TTC549 (cell line): ENCODE measurements at regions not wholly inside any gene's neighbourhood (a gene's known extent, or its start where the extent isn't known, plus 50 kb on each side); places are given as distances from the start of the nearest gene placed in this dataset.

Experiments
- FAIRE-seq: peaks from 2 replicates; lab custom pipeline; 2012; peaks lifted over from hg19 to GRCh38; lab: Jason Lieb, UNC

- FAIRE-seq, result no peak
Measured at GRCh38 chr7:67554986-67555385, 558.4 kb downstream of the TYW1 start.

GRCh38 chr7:67564959-67565358 is 568.3 kb downstream of the TYW1 start:
- no peak for FAIRE-seq

GRCh38 chr7:67566101-67566500 is 569.5 kb downstream of the TYW1 start:
- FAIRE-seq, result no peak

GRCh38 chr7:67571026-67571545 is 574.5 kb downstream of the TYW1 start:
- no peak for FAIRE-seq

- FAIRE-seq, result no peak
Measured at GRCh38 chr7:67573639-67574038, 577.0 kb downstream of the TYW1 start.

GRCh38 chr7:67588631-67589030 is 592.0 kb downstream of the TYW1 start:
- FAIRE-seq, result no peak

GRCh38 chr7:67589183-67589582 is 592.5 kb downstream of the TYW1 start:
- FAIRE-seq, result no peak

- no peak for FAIRE-seq
Measured at GRCh38 chr7:67590649-67591048, 594.0 kb downstream of the TYW1 start.

- no peak for FAIRE-seq
Measured at GRCh38 chr7:67593794-67594193, 597.2 kb downstream of the TYW1 start.

GRCh38 chr7:67595431-67596180 is 599.0 kb downstream of the TYW1 start:
- FAIRE-seq, result no peak

GRCh38 chr7:67597161-67597560 is 600.5 kb downstream of the TYW1 start:
- FAIRE-seq, result no peak

GRCh38 chr7:67598469-67598868 is 601.8 kb downstream of the TYW1 start:
- no peak for FAIRE-seq

GRCh38 chr7:67599331-67600062 is 602.9 kb downstream of the TYW1 start:
- no peak for FAIRE-seq

- no peak for FAIRE-seq
Measured at GRCh38 chr7:67602246-67602887, 605.7 kb downstream of the TYW1 start.

- no peak for FAIRE-seq
Measured at GRCh38 chr7:67604461-67605386, 608.1 kb downstream of the TYW1 start.

- FAIRE-seq, result no peak
Measured at GRCh38 chr7:67608806-67609205, 612.2 kb downstream of the TYW1 start.

GRCh38 chr7:67610897-67611296 is 614.3 kb downstream of the TYW1 start:
- FAIRE-seq, result no peak

- FAIRE-seq, result no peak
Measured at GRCh38 chr7:67614843-67615242, 618.2 kb downstream of the TYW1 start.

GRCh38 chr7:67616517-67616916 is 619.9 kb downstream of the TYW1 start:
- FAIRE-seq, result no peak

GRCh38 chr7:67618556-67619162 is 622.0 kb downstream of the TYW1 start:
- no peak for FAIRE-seq

- FAIRE-seq, result no peak
Measured at GRCh38 chr7:67619175-67619574, 622.5 kb downstream of the TYW1 start.
